Peyer's patch (tissue), 4 donors: ENCODE measurements at regions not wholly inside any gene's neighbourhood (a gene's known extent, or its start where the extent isn't known, plus 50 kb on each side); places are given as distances from the start of the nearest gene placed in this dataset.

Experiments used
- CTCF ChIP-seq, 6 experiments: fragments of 450-650 bp in 4 of 6; fragments of 200-600 bp in 2 of 6; sonication (generic) in 1 of 6; IDR thresholded peaks; one replicate each; pipeline ENCODE4 v1.5.1; 2017 to 2019; ENCODE audit warnings: antibody characterized with exemption in 6 of 6, mild to moderate bottlenecking in 3 of 6, moderate library complexity in 1 of 6
- POLR2A ChIP-seq, 2 donors: fragments of 450-650 bp; IDR thresholded peaks; one replicate each; pipeline ENCODE4 v1.5.1; 2017; ENCODE audit warnings: antibody characterized with exemption in 2 of 2, mild to moderate bottlenecking in 2 of 2, moderate library complexity in 2 of 2

GRCh38 chr18:2376707-2377106 is 194.6 kb downstream of the METTL4 start:
- no peak for TF ChIP-seq CTCF (IDR thresholded peaks at IDR 0.05)
- TF ChIP-seq POLR2A (IDR thresholded peaks at IDR 0.05) = no peak
